GM18861 (cell line): ENCODE measurements at regions not wholly inside any gene's neighbourhood (a gene's known extent, or its start where the extent isn't known, plus 50 kb on each side); places are given as distances from the start of the nearest gene placed in this dataset.

Experiments used
- ATAC-seq: cut with Tn5 transposase; IDR thresholded peaks from one replicate; pipeline ENCODE4 v1.9.1; 2021; ENCODE audit not compliant: unreplicated experiment

- no peak for ATAC-seq
Measured at GRCh38 chr2:12075603-12076002, 329.2 kb downstream of the LPIN1 start.

GRCh38 chr2:12076810-12077209, 330.4 kb downstream of the LPIN1 start:
- ATAC-seq: peak; percentile 56

DNA sequence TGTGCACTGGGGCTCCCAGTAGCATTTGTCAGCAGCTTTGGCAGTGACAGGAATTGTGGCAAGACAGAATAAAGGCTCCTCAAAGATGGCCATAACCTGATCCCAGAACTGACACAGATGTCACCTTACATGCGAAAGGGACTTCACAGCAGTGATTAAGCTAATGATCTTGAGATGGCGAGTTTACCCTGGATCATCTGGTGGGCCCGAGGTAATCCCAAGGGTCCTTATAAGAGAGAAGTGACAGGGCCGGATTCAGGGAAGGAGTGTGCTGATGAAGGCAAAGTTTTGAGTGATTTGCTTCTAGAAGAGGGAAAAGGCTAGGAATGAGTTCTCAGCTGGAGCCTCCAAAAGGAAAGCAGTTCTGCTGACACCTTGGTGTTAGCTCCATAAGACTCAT, 333.9 kb downstream of the LPIN1 start:
- no peak for ATAC-seq

GRCh38 chr2:12081481-12082210, 335.2 kb downstream of the LPIN1 start:
- ATAC-seq: no peak

DNA sequence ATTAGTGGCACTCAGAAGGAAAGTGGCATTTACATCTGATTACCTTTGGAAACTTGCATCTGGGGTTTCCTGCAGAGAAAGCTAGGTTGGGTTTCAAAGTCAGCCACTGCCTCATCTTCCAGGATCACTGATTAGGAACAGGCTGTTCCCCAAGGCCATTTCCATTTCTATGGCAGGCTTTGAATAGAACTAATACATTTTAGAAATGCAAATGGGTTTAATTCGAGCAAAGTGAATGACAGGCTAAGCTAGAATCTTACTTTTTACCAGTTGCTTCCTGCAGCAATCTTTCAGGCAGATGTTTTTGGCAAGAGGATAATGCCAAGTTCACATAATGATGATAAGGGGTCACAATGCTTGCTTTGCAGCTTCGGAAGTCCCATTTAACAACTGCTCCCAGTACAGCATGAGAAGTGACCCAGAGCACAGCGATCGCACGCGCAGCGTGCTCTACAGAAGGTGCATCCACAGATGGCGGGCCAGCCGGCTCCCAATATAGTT, 336.7 kb downstream of the LPIN1 start:
- ATAC-seq: no peak

GRCh38 chr2:12083713-12084419, 337.4 kb downstream of the LPIN1 start:
- no peak for ATAC-seq

DNA sequence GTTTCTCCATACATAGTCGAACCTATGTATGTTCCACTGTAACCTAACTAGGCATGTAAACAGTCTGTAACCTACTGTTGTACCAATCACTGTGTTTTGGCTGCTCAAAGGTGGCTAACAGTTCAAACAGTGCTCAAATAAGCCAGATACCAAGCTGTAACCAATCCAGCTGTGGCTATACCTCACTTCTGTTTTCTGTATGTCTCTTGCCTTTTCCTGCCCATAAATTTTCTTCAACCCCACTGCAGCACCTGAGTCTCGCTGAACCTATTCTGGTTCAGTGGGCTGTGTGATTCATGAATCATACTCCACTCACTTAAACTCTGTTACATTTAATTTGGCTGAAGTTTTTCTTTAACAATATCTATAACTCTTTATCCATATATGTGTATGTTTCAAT, 340.7 kb downstream of the LPIN1 start:
- ATAC-seq: no peak

GRCh38 chr2:12087671-12088380, 341.4 kb downstream of the LPIN1 start:
- no peak for ATAC-seq

DNA sequence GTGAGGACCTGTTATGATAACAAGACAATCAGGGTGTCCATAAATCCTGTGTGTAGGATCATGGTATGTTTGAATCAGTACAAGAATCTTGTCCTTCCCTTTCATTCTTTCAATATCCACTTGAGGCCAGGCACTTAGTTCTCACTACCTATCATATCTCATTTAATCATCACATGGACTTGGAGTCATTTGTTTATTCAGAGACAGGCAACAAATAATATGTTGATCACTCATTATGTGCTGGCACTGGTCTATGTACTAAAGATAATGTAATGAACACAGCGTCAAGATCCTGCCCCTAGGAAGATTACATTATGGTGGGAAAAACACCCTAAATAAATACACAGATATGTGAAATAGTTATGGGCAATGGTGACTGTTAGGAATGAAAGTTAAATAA, 342.6 kb downstream of the LPIN1 start:
- ATAC-seq: no peak

- no peak for ATAC-seq
Measured at GRCh38 chr2:12089496-12089895, 343.1 kb downstream of the LPIN1 start.

GRCh38 chr2:12090072-12090471, 343.6 kb downstream of the LPIN1 start:
- no peak for ATAC-seq

- no peak for ATAC-seq
Measured at GRCh38 chr2:12090590-12090989, 344.2 kb downstream of the LPIN1 start.

DNA sequence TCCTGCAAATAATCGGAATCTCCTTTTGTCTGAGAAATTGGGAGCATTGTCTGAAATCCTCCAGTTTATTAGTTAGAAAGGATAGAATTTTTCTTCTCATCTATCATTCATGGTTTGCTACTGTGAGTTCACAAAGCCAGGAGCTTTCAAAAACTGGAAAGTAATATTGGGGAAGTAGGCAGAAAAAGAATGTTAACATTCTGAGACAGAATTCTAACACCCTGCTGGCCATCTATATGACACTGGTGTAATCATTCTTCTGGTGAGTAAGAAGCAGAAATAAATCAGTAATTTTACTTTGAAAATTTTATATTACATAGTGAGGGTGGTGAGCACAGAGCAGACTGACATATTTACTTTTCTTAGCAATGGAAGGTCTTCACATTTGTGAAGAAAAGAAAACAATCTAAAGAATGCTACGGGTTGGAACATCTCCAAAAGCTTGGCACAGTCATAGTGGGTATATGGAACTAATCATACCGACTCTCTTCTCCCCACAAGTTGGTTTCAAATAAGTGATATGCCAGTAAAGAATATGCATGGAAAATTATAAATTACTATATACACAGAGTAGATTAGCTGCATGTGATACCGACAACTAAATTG, 344.9 kb downstream of the LPIN1 start:
- no peak for ATAC-seq

GRCh38 chr2:12094134-12094533, 347.7 kb downstream of the LPIN1 start:
- no peak for ATAC-seq

- no peak for ATAC-seq
Measured at GRCh38 chr2:12096051-12096787, 349.8 kb downstream of the LPIN1 start.

GRCh38 chr2:12096788-12097449, 350.5 kb downstream of the LPIN1 start:
- no peak for ATAC-seq

GRCh38 chr2:12097859-12098258, 351.4 kb downstream of the LPIN1 start:
- ATAC-seq: no peak

GRCh38 chr2:12099374-12099773, 352.9 kb downstream of the LPIN1 start:
- ATAC-seq: no peak

- ATAC-seq: no peak
Measured at GRCh38 chr2:12102679-12103078, 356.2 kb downstream of the LPIN1 start.

- no peak for ATAC-seq
Measured at GRCh38 chr2:12105180-12105579, 358.7 kb downstream of the LPIN1 start.
